GM13977 (cell line): ENCODE measurements at regions not wholly inside any gene's neighbourhood (a gene's known extent, or its start where the extent isn't known, plus 50 kb on each side); places are given as distances from the start of the nearest gene placed in this dataset.
"Not testable (repeated sequence)": the region's sequence is repeated elsewhere in the genome, so short reads cannot be mapped to it uniquely, and the experiment has no call there.

ENCODE experiments used
- DNase-seq: peaks from one replicate; pipeline ENCODE4 v3.0.0; 2012; ENCODE audit warnings: low spot score
- in situ Hi-C: fragments of 300-500 bp; cut with MboI; formaldehyde crosslinking; loops from one replicate; pipeline ENCODE4 v1.12.0; 2022; ENCODE audit warnings: low sequenced_read_pairs, low pct_unique_long_range_greater_than_20kb, mixed read lengths, inconsistent platforms; ENCODE audit not compliant: unreplicated experiment
- TF ChIP-seq, protein P1 (sequence below): IDR thresholded peaks from 2 replicates; pipeline ENCODE4 v1.5.1; 2012; ENCODE audit warnings: mild to moderate bottlenecking, control low read depth; ENCODE audit not compliant: insufficient read depth; ENCODE audit errors: extremely low read depth, missing control alignments

DNA sequence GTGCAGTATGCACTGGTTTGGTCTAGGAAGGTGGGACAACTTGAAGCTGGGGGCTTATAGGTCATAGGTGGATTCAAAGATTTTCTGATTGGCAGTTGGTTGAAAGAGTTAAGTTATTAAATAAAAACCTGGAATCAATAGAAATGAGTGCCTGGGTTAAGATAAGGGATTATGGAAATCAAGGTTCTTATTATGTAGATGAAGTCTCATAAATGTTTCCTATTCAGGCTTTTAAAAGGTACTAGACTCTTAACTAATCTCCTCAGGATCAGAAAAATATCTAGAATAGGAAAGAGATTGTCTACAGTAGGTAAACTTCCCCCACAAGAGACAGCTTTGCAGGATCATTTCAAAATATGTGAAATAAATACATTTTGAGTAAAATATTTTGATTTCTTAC, 163.3 kb upstream of the FBN2 start:
- TF ChIP-seq, protein P1, sequence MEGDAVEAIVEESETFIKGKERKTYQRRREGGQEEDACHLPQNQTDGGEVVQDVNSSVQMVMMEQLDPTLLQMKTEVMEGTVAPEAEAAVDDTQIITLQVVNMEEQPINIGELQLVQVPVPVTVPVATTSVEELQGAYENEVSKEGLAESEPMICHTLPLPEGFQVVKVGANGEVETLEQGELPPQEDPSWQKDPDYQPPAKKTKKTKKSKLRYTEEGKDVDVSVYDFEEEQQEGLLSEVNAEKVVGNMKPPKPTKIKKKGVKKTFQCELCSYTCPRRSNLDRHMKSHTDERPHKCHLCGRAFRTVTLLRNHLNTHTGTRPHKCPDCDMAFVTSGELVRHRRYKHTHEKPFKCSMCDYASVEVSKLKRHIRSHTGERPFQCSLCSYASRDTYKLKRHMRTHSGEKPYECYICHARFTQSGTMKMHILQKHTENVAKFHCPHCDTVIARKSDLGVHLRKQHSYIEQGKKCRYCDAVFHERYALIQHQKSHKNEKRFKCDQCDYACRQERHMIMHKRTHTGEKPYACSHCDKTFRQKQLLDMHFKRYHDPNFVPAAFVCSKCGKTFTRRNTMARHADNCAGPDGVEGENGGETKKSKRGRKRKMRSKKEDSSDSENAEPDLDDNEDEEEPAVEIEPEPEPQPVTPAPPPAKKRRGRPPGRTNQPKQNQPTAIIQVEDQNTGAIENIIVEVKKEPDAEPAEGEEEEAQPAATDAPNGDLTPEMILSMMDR = no peak
- no peak for DNase-seq
- in situ Hi-C loops = no loop called here

- DNase-seq = no peak
- TF ChIP-seq, protein P1 = no peak
- in situ Hi-C loops = no loop called here
These were observed 165.3 kb upstream of the FBN2 start for GRCh38 chr5:128703322-128703721.

GRCh38 chr5:128706269-128706668, 168.2 kb upstream of the FBN2 start:
- no peak for DNase-seq
- TF ChIP-seq, protein P1 = no peak
- in situ Hi-C loops = no loop called here

GRCh38 chr5:128708841-128709240, 170.8 kb upstream of the FBN2 start:
- TF ChIP-seq, protein P1 = no peak
- in situ Hi-C loops = no loop called here
- no peak for DNase-seq

DNA sequence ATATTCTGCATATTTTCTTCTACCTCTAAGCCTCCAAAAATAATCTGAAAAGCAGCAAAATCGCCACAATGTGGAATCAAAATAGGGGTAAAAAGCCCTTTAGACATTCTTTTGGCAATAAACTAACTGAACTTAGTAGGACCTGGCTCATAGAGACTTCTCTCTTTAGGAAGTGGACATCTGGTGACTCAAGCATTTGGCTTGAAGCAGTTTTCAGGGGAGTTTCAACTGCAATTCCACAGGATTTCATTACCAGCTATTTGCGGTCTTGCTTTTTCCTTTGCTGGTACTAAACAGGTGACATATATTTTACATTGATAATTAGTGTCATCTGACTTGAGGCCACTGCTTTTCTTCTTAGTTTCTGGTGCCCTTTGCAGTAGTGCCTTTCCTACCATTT, 173.2 kb upstream of the FBN2 start:
- TF ChIP-seq, protein P1 = no peak
- no peak for DNase-seq
- in situ Hi-C loops = no loop called here

- in situ Hi-C loops = no loop called here
- TF ChIP-seq, protein P1 = no peak
- no peak for DNase-seq
These were observed 176.5 kb upstream of the FBN2 start for GRCh38 chr5:128714551-128714950.

- in situ Hi-C loops = no loop called here
- no peak for DNase-seq
- TF ChIP-seq, protein P1 = no peak
These were observed 184.5 kb upstream of the FBN2 start for GRCh38 chr5:128722551-128722950.

GRCh38 chr5:128730021-128730420, 192.0 kb upstream of the FBN2 start:
- in situ Hi-C loops, DNase-seq: not testable (repeated sequence)

DNA sequence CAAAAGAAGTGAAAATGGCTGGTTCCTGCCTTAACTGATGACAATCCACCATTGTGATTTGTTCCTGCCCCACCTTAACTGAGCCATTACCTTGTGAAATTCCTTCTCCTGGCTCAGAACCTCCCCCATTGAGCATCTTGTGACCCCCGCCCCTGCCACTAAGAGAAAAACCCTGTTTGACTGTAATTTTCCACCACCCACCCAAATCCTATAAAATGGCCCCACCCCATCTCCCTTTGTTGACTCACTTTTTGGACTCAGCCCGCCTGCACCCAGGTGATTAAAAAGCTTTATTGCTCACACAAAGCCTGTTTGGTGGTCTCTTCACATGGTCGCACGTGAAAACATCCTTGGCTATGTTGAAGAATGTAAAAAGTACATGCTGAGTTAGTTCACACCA, 197.6 kb upstream of the FBN2 start:
- in situ Hi-C loops, DNase-seq: not testable (repeated sequence)
